PC-9 (cell line): ENCODE measurements at regions not wholly inside any gene's neighbourhood (a gene's known extent, or its start where the extent isn't known, plus 50 kb on each side); places are given as distances from the start of the nearest gene placed in this dataset.

ENCODE experiments used
- BruUV-seq: library from RNA; stranded (reverse); fragments of 400-500 nt; replicated peaks from 2 replicates; lab custom pipeline; 2021; lab: Mats Ljungman, UMichigan
- CTCF ChIA-PET: fragments of 300-600 bp; sonication (Branson Sonifier 250); formaldehyde crosslinking; loops from one replicate; lab custom pipeline; 2022; ENCODE audit warnings: antibody characterized with exemption; lab: Charles Lee
- POLR2A ChIA-PET: fragments of 300-600 bp; sonication (Branson Sonifier 250); formaldehyde crosslinking; loops from one replicate; lab custom pipeline; 2022; ENCODE audit warnings: antibody characterized with exemption; ENCODE audit not compliant: unreplicated experiment; lab: Charles Lee
- DNase-seq, 2 experiments: peaks; one replicate each; pipeline versions ENCODE4 v3.0.0 to v3.0.0-alpha.2; 2015 to 2022; ENCODE audit warnings: mixed read lengths in 1 of 2
- H2AFZ ChIP-seq: fragments of 200-600 bp; sonication (generic); 2 replicates; pipeline ENCODE4 v1.8.1; 2017; ENCODE audit warnings: antibody characterized with exemption
- H3F3A ChIP-seq: fragments of 200-600 bp; sonication (generic); 2 replicates; pipeline ENCODE4 v1.8.1; 2017; ENCODE audit warnings: antibody characterized with exemption, mild to moderate bottlenecking, low read depth; ENCODE audit not compliant: insufficient read depth
- H3K27ac ChIP-seq: fragments of 200-600 bp; sonication (generic); 2 replicates; pipeline ENCODE4 v1.6.1; 2016; ENCODE audit warnings: mixed run types
- H3K27me3 ChIP-seq: fragments of 200-600 bp; sonication (generic); 2 replicates; pipeline ENCODE4 v1.6.1; 2016; ENCODE audit warnings: low read depth, mixed run types; ENCODE audit not compliant: insufficient read depth
- H3K36me3 ChIP-seq: fragments of 200-600 bp; sonication (generic); 2 replicates; pipeline ENCODE4 v1.6.1; 2016; ENCODE audit warnings: low read depth, mixed run types
- H3K4me1 ChIP-seq: fragments of 200-600 bp; sonication (generic); replicated peaks from 2 replicates; pipeline ENCODE4 v1.6.1; 2016; ENCODE audit warnings: mixed run types; ENCODE audit not compliant: insufficient read depth
- H3K4me2 ChIP-seq: fragments of 200-600 bp; sonication (generic); 2 replicates; pipeline ENCODE4 v1.6.1; 2017; ENCODE audit warnings: mixed run types
- H3K4me3 ChIP-seq: fragments of 200-600 bp; sonication (generic); 2 replicates; pipeline ENCODE4 v1.6.1; 2016; ENCODE audit warnings: mixed run types
- H3K79me2 ChIP-seq: fragments of 200-600 bp; sonication (generic); 2 replicates; pipeline ENCODE4 v1.6.1; 2017; ENCODE audit warnings: low read depth, mixed run types
- H3K9me2 ChIP-seq: fragments of 200-600 bp; sonication (generic); 2 replicates; pipeline ENCODE4 v1.8.1; 2017; ENCODE audit warnings: mild to moderate bottlenecking; ENCODE audit not compliant: insufficient read depth
- H3K9me3 ChIP-seq: fragments of 200-600 bp; sonication (generic); 2 replicates; pipeline ENCODE4 v1.8.1; 2016; ENCODE audit warnings: low read depth; ENCODE audit not compliant: insufficient read depth
- H4K20me1 ChIP-seq: fragments of 200-600 bp; sonication (generic); 2 replicates; pipeline ENCODE4 v1.8.1; 2017; ENCODE audit not compliant: insufficient read depth
- EZH2 ChIP-seq: fragments of 200-600 bp; sonication (generic); IDR thresholded peaks from 2 replicates; pipeline ENCODE4 v1.8.0; 2017; ENCODE audit warnings: antibody characterized with exemption, low read depth
- intact Hi-C: fragments of 100-400 bp; cut with micrococcal nuclease; formaldehyde crosslinking; loops from one replicate; pipeline ENCODE4 v1.10.0; 2022; ENCODE audit not compliant: unreplicated experiment
- TF ChIP-seq, protein P1 (sequence below): fragments of 200-600 bp; sonication (generic); conservative IDR thresholded peaks from 2 replicates; pipeline ENCODE4 v1.6.1; 2017; ENCODE audit warnings: mixed run types, antibody characterized with exemption, mild to moderate bottlenecking, moderate library complexity

DNA sequence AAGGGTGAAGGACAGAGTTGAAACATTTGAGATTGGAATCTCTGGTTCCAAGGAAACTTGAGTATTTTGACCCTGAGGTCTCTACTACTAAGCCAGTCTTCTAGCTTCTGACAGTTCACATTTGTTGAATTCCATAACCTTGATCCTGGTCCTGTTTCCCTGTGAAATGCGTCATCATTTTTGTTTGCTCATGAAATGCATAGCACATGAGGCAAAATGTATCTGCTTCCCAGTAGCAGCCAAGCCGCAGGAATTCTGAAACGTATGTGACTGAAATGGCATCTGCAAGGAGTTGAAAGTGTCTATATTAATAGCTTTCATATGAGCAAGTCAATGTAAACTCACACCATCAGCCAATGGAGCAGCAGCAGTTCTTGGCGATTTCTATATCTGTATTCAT lies 307.9 kb downstream of the CSNK1G3 start:
- no peak overlapping the region for H3K27ac ChIP-seq
- 0 out of 2 replicates have a peak overlapping the region, but pooled peaks have one; percentile 3 for H3K4me2 ChIP-seq
- peak in 1 of 2 experiments; percentile 71 for DNase-seq

DNA sequence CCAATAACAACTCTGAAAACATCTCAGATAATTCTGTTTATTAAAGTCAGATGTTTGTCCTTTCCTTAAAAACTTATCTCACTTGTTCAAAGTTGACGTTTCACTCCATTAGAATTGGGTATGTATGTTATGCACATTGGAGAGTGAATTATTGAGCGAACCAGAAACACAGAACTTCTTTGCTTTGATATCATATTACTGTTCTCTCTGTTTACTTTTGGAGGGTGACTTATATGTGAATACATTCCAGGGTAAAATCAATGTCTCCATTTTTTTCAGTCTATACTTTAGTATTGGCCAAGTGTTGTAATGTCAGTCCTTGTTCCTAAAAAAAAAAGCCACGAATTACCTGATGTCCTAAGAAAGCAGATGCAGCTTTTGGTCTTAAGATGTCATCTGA lies 307.4 kb downstream of the CSNK1G3 start:
- intact Hi-C loops: no loop called here

More for the DNA sequence above, 307.9 kb downstream of the CSNK1G3 start:
- TF ChIP-seq EZH2: no peak
- TF ChIP-seq, protein P1, sequence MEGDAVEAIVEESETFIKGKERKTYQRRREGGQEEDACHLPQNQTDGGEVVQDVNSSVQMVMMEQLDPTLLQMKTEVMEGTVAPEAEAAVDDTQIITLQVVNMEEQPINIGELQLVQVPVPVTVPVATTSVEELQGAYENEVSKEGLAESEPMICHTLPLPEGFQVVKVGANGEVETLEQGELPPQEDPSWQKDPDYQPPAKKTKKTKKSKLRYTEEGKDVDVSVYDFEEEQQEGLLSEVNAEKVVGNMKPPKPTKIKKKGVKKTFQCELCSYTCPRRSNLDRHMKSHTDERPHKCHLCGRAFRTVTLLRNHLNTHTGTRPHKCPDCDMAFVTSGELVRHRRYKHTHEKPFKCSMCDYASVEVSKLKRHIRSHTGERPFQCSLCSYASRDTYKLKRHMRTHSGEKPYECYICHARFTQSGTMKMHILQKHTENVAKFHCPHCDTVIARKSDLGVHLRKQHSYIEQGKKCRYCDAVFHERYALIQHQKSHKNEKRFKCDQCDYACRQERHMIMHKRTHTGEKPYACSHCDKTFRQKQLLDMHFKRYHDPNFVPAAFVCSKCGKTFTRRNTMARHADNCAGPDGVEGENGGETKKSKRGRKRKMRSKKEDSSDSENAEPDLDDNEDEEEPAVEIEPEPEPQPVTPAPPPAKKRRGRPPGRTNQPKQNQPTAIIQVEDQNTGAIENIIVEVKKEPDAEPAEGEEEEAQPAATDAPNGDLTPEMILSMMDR: no peak
- no peak overlapping the region for H3K4me3 ChIP-seq
- no peaks in the 10 kb centered on the region for H3K9me2 ChIP-seq
- no peaks in the 10 kb centered on the region for H3K27me3 ChIP-seq
- no peaks in the 10 kb centered on the region for H3K36me3 ChIP-seq
- 0 out of 2 replicates have a peak, but pooled peaks cover 6% of the 10 kb centered on the region for H3K4me1 ChIP-seq
- no peaks in the 10 kb centered on the region for H4K20me1 ChIP-seq
- H3K79me2 ChIP-seq: no peaks in the 10 kb centered on the region
- BruUV-seq: no TSS peak
- H2AFZ ChIP-seq: no peak overlapping the region
- ChIA-PET CTCF (no interaction called here), POLR2A (no interaction called here)
- H3F3A ChIP-seq: no peaks in the 10 kb centered on the region
- no peaks in the 10 kb centered on the region for H3K9me3 ChIP-seq
- intact Hi-C loops: no loop called here

DNA sequence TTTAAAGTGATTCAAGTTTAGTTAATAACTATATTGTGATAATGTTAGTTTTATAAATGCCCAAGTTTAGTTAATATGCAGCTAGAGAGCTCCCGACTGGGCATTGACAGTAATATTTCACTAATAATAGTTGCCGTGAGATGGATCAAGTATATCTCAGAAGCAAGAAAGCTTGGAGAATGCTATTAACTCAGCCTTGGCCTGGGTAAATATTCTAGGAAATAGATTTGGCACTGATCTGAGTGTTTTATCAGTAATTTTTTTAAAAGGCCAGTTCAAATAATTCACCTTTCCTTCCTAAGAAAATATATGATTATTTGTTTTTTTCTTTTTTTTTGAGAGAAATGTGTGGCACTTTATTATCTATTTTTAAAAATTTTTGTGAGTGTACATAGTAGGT lies 305.3 kb downstream of the CSNK1G3 start:
- Histone ChIP-seq H3K27me3 (no peaks in the 10 kb centered on the region), H3K9me2 (no peaks in the 10 kb centered on the region), H3K27ac (no peak overlapping the region), H3K4me1 (0 out of 2 replicates have a peak, but pooled peaks cover 6% of the 10 kb centered on the region), H4K20me1 (no peaks in the 10 kb centered on the region), H3K4me2 (no peak overlapping the region), H2AFZ (no peak overlapping the region), H3K4me3 (no peak overlapping the region), H3F3A (no peaks in the 10 kb centered on the region), H3K36me3 (no peaks in the 10 kb centered on the region), H3K9me3 (no peaks in the 10 kb centered on the region), H3K79me2 (no peaks in the 10 kb centered on the region)
- intact Hi-C loops: no loop called here
- POLR2A ChIA-PET: no interaction called here
- no peak for DNase-seq
- TF ChIP-seq, protein P1: no peak
- no peak for TF ChIP-seq EZH2
- CTCF ChIA-PET: no interaction called here
- BruUV-seq: no TSS peak

More for the DNA sequence above, 307.4 kb downstream of the CSNK1G3 start:
- POLR2A ChIA-PET: no interaction called here
- Histone ChIP-seq H3K27ac (no peak overlapping the region), H3K4me2 (no peak overlapping the region), H3K9me3 (no peaks in the 10 kb centered on the region), H3K79me2 (no peaks in the 10 kb centered on the region), H3K36me3 (no peaks in the 10 kb centered on the region), H3K4me3 (no peak overlapping the region), H3K9me2 (no peaks in the 10 kb centered on the region), H3K4me1 (0 out of 2 replicates have a peak, but pooled peaks cover 6% of the 10 kb centered on the region), H4K20me1 (no peaks in the 10 kb centered on the region), H3F3A (no peaks in the 10 kb centered on the region), H2AFZ (no peak overlapping the region), H3K27me3 (no peaks in the 10 kb centered on the region)
- peak in 1 of 2 experiments; percentile 54 for DNase-seq
- CTCF ChIA-PET: no interaction called here
- BruUV-seq: no TSS peak
- TF ChIP-seq EZH2: no peak
- TF ChIP-seq, protein P1: no peak
